SK-N-MC (cell line): ENCODE measurements at regions not wholly inside any gene's neighbourhood (a gene's known extent, or its start where the extent isn't known, plus 50 kb on each side); places are given as distances from the start of the nearest gene placed in this dataset.

ENCODE experiments used
- DNase-seq: peaks from one replicate; pipeline ENCODE4 v3.0.0-alpha.2; 2011; ENCODE audit warnings: low read depth, low spot score
- H3K27ac ChIP-seq: fragments of 200-600 bp; sonication (generic); 2 replicates; pipeline ENCODE4 v1.5.1; 2016; ENCODE audit warnings: mixed run types
- H3K36me3 ChIP-seq: fragments of 200-600 bp; sonication (generic); 2 replicates; pipeline ENCODE4 v1.6.1; 2017; ENCODE audit warnings: antibody characterized with exemption, low read length, mixed read lengths; ENCODE audit not compliant: insufficient read depth
- H3K4me3 ChIP-seq: fragments of 200-600 bp; sonication (generic); 2 replicates; pipeline ENCODE4 v1.5.1; 2016
- H3K9ac ChIP-seq: fragments of 200-600 bp; sonication (generic); 2 replicates; pipeline ENCODE4 v1.8.0; 2017; ENCODE audit warnings: mixed run types, mixed read lengths; ENCODE audit not compliant: insufficient read length
- H3K9me3 ChIP-seq: fragments of 200-600 bp; sonication (generic); 2 replicates; pipeline ENCODE4 v1.6.1; 2017; ENCODE audit warnings: low read depth, mild to moderate bottlenecking, antibody characterized with exemption, low read length, moderate library complexity, mixed read lengths
- EZH2 ChIP-seq: fragments of 200-600 bp; sonication (generic); IDR thresholded peaks from one replicate; pipeline ENCODE4 v1.6.1; 2017; ENCODE audit warnings: antibody characterized with exemption
- FOXP2 ChIP-seq: optimal IDR thresholded peaks from 2 replicates; pipeline ENCODE3; 2011; ENCODE audit warnings: mild to moderate bottlenecking, moderate library complexity; ENCODE audit not compliant: insufficient read depth; ENCODE audit errors: extremely low read length, control extremely low read depth
- POLR2AphosphoS5 ChIP-seq: IDR thresholded peaks from 2 replicates; pipeline ENCODE4 v1.6.1; 2012; ENCODE audit warnings: mild to moderate bottlenecking, low read depth, low read length, borderline replicate concordance

DNA sequence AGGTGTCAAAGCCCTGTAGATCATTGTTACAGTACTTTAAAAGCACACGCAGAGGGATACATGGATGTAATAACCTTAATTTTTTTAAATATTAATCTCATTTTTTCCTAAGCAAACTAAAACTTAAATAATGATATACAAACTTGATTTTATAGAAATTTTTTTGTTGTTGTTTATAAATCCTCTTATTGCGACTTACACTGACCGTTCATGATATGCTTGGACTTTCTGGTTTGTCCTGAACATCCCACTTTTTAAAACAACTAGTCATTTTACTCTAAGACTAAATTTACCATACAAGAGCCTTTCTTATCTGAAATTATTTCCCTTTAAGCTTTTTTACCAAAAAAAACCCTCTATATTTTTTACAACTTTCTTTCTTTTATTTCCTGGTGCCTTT lies 2106.0 kb downstream of the PCDH7 start:
- H3K27ac ChIP-seq, result no peak overlapping the region
- H3K36me3 ChIP-seq, result no peaks in the 10 kb centered on the region
- no peak overlapping the region for H3K9ac ChIP-seq
- DNase-seq, result no peak
- H3K4me3 ChIP-seq, result no peak overlapping the region
- no peaks in the 10 kb centered on the region; the same call in 1 of the 2 replicates for H3K9me3 ChIP-seq
- TF ChIP-seq FOXP2 (no peak), EZH2 (no peak), POLR2AphosphoS5 (no peak)

DNA sequence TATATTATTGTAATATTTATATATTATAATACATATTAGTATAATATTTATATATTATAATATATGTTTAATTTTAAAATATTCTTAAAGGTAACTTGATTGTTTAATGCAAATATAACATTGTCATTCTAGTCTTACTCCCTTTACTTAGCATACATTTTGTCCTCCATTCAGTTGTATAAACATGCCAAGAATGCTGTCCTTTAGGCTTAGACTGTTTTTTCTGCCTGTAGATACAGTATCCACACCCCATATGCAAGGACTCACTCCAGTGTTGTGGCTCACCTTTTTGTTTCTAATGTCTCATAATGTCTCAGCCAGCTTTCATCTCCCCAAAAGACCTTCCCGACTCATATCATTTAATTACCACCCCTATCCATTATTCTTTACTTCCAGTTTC lies 2110.0 kb downstream of the PCDH7 start:
- DNase-seq, result no peak
- H3K27ac ChIP-seq, result no peak overlapping the region
- no peaks in the 10 kb centered on the region for H3K9me3 ChIP-seq
- no peak overlapping the region for H3K9ac ChIP-seq
- no peaks in the 10 kb centered on the region for H3K36me3 ChIP-seq
- TF ChIP-seq FOXP2 (no peak), EZH2 (no peak), POLR2AphosphoS5 (no peak)
- H3K4me3 ChIP-seq, result no peak overlapping the region

- no peaks in the 10 kb centered on the region for H3K36me3 ChIP-seq
- H3K27ac ChIP-seq, result no peak overlapping the region
- no peak overlapping the region for H3K4me3 ChIP-seq
- DNase-seq, result no peak
- no peaks in the 10 kb centered on the region for H3K9me3 ChIP-seq
- no peak overlapping the region for H3K9ac ChIP-seq
- no peak for TF ChIP-seq POLR2AphosphoS5
Measured at GRCh38 chr4:32831104-32831503, 2110.9 kb downstream of the PCDH7 start.

DNA sequence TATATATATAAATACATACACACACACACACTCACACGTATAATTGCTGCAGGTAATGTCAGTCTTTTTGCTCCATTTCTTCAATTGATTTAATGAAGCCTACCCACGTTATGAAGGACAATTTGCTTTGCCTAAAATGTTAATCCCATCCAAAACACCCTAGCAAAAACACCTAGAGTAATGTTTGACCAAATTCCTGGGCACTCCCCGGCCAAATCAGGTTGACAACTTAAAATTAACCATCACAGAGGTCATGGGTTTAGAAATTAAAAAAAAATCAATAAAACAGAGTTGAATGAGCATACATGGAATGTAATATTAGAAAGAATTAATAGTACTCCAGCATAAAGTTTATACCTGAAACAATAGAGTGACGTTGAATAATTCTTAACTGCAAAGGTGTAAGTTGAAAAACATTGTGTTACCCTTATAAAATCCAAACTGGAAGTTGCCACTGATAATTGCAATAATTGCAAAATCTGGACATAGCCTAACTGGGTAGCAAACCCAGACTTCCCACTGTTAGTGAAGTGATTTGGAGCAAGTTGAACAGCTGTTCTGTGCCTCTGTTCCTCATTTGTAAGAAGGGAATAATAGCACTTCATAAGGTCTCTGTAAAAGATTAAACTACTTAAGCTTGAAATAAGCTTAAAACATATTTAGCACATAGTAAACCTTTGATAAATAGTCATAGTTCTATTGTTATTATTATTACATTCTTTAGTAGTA lies 2120.5 kb downstream of the PCDH7 start:
- TF ChIP-seq FOXP2 (no peak), POLR2AphosphoS5 (no peak), EZH2 (no peak)
- no peak overlapping the region for H3K27ac ChIP-seq
- no peaks in the 10 kb centered on the region for H3K36me3 ChIP-seq
- no peaks in the 10 kb centered on the region for H3K9me3 ChIP-seq
- no peak overlapping the region for H3K9ac ChIP-seq
- no peak for DNase-seq
- no peak overlapping the region for H3K4me3 ChIP-seq

DNA sequence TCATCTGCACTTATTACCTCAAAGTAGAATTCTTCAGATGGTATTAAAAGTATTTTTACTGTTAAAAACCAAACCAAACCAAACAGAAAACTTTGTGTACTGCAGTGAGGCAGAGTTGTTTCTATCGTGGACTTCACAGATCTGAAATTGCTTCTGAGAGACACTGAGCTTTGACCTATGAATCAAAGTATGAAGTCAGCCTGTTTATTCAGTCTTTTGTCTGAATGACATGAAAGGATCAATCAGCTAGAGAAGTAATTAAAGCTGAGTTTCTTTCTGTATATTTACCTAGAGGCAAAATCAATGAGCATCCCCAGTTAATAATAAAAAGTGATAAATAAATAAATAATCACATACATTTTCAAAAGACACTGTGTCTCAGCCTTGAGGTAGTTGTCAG lies 2121.0 kb downstream of the PCDH7 start:
- no peak for TF ChIP-seq POLR2AphosphoS5
- no peak for TF ChIP-seq EZH2
- TF ChIP-seq FOXP2, result no peak
- Histone ChIP-seq H3K27ac (no peak overlapping the region), H3K36me3 (no peaks in the 10 kb centered on the region), H3K9ac (no peak overlapping the region), H3K4me3 (no peak overlapping the region), H3K9me3 (no peaks in the 10 kb centered on the region)
- DNase-seq, result no peak

DNA sequence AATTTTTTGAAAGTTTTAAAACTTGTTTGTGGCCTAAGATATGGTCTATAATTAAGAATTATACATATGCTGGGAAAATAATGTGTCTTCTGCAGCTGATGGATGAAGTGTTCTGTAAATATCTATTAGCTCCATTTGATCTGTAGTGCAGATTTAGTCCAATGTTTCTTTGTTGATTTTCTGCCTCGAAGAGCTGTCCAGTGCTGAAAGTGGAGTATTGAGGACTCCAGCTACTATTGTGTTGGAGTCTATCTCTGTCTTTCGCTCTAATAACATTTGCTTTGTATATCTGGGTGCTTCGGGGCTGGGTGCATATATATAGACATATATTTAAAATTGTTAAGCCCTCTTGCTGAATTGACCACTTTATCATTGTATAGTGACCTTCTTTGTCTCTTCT lies 2127.3 kb downstream of the PCDH7 start:
- Histone ChIP-seq H3K4me3 (no peak overlapping the region), H3K27ac (no peak overlapping the region), H3K36me3 (no peaks in the 10 kb centered on the region), H3K9me3 (no peaks in the 10 kb centered on the region), H3K9ac (no peak overlapping the region)
- TF ChIP-seq EZH2 (no peak), FOXP2 (no peak), POLR2AphosphoS5 (no peak)
- no peak for DNase-seq

DNA sequence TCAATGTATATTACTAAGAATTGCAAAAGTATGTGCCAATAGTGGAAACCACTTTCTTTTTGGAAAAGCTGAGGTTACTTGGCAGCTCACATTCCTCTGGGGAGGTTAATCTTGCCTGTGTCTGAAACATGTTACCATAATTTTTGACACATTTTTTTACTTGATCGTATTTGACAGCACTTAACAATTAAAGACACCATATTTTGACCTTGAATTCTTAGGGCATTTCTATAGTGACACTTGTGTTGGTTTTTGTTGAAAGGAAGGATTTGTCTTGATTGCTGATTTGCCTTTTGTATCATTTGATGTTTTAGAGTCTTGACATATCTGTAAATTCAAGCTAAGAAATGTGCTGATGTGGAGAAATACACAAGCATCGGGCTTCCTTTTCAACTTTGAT lies 2135.5 kb downstream of the PCDH7 start:
- Histone ChIP-seq H3K27ac (no peak overlapping the region), H3K9me3 (no peaks in the 10 kb centered on the region), H3K4me3 (no peak overlapping the region), H3K9ac (no peak overlapping the region), H3K36me3 (no peaks in the 10 kb centered on the region)
- TF ChIP-seq EZH2 (no peak), POLR2AphosphoS5 (no peak)
- no peak for DNase-seq

- H3K36me3 ChIP-seq, result no peaks in the 10 kb centered on the region
- H3K4me3 ChIP-seq, result no peak overlapping the region
- no peaks in the 10 kb centered on the region for H3K9me3 ChIP-seq
- no peak for DNase-seq
- no peak overlapping the region for H3K27ac ChIP-seq
- TF ChIP-seq FOXP2, result no peak
- TF ChIP-seq POLR2AphosphoS5, result no peak
- TF ChIP-seq EZH2, result no peak
- H3K9ac ChIP-seq, result no peak overlapping the region
Measured at GRCh38 chr4:32858361-32858760, 2138.2 kb downstream of the PCDH7 start.

- H3K9me3 ChIP-seq, result no peaks in the 10 kb centered on the region
- H3K36me3 ChIP-seq, result no peaks in the 10 kb centered on the region
- no peak overlapping the region for H3K27ac ChIP-seq
- DNase-seq, result no peak
- no peak overlapping the region for H3K4me3 ChIP-seq
- TF ChIP-seq POLR2AphosphoS5 (no peak), FOXP2 (no peak), EZH2 (no peak)
- H3K9ac ChIP-seq, result no peak overlapping the region
Measured at GRCh38 chr4:32858971-32859370, 2138.8 kb downstream of the PCDH7 start.
